SK-N-SH (cell line): ENCODE measurements at regions not wholly inside any gene's neighbourhood (a gene's known extent, or its start where the extent isn't known, plus 50 kb on each side); places are given as distances from the start of the nearest gene placed in this dataset.
"Not testable (repeated sequence)": the region's sequence is repeated elsewhere in the genome, so short reads cannot be mapped to it uniquely, and the experiment has no call there.

Source experiments
- CTCF ChIP-seq: fragments of 200-600 bp; sonication (generic); IDR thresholded peaks from 2 replicates; pipeline ENCODE4 v1.6.1; 2017; ENCODE audit warnings: antibody characterized with exemption, mild to moderate bottlenecking, moderate library complexity
- SIN3A ChIP-seq: IDR thresholded peaks from 2 replicates; pipeline ENCODE4 v1.6.1; 2012; ENCODE audit warnings: low read depth, mild to moderate bottlenecking, low read length, moderate library complexity, borderline replicate concordance
- TF ChIP-seq, protein P1 (sequence below): IDR thresholded peaks from 2 replicates; pipeline ENCODE4 v1.6.1; 2012; ENCODE audit warnings: mild to moderate bottlenecking, low read depth, low read length, moderate library complexity

DNA sequence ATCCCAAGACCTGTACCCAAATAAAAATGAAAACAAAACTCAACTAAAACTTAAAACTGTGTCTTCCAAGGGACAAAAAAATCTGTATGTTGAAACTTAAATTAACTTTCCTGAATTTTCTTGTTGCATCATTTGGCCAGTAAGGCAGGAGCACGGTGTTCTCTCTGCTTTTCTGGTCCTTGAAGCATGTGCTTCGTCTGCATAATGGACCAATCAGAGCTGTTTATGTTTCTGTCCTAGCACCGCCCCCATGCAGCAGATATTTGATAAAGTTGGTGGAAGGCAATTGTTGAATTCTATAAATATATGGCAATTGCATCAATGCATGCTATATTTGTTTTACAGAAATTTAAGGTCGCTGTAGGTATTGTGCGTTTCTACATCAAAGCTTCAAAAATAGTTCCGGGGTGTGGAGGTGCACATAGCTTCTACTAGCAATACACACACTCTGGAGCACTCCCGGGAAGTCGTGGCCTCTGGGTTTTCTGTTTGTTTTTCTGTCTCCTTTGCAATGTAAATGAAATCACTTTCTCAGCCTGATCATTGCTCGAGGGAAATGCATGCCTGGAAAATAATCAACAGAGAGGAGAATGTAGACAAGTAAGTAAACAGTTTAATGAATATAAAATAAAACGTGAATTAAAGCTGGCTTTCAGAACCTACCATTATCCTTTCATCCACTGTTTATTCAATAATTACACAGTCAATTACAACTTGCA, 206.3 kb downstream of the BCAS1 start:
- not testable (repeated sequence) for TF ChIP-seq CTCF, SIN3A
- TF ChIP-seq, protein P1, sequence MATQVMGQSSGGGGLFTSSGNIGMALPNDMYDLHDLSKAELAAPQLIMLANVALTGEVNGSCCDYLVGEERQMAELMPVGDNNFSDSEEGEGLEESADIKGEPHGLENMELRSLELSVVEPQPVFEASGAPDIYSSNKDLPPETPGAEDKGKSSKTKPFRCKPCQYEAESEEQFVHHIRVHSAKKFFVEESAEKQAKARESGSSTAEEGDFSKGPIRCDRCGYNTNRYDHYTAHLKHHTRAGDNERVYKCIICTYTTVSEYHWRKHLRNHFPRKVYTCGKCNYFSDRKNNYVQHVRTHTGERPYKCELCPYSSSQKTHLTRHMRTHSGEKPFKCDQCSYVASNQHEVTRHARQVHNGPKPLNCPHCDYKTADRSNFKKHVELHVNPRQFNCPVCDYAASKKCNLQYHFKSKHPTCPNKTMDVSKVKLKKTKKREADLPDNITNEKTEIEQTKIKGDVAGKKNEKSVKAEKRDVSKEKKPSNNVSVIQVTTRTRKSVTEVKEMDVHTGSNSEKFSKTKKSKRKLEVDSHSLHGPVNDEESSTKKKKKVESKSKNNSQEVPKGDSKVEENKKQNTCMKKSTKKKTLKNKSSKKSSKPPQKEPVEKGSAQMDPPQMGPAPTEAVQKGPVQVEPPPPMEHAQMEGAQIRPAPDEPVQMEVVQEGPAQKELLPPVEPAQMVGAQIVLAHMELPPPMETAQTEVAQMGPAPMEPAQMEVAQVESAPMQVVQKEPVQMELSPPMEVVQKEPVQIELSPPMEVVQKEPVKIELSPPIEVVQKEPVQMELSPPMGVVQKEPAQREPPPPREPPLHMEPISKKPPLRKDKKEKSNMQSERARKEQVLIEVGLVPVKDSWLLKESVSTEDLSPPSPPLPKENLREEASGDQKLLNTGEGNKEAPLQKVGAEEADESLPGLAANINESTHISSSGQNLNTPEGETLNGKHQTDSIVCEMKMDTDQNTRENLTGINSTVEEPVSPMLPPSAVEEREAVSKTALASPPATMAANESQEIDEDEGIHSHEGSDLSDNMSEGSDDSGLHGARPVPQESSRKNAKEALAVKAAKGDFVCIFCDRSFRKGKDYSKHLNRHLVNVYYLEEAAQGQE = not testable (repeated sequence)
